GM12872 (cell line): ENCODE measurements at regions not wholly inside any gene's neighbourhood (a gene's known extent, or its start where the extent isn't known, plus 50 kb on each side); places are given as distances from the start of the nearest gene placed in this dataset.

Experiments
- CTCF ChIP-seq: IDR thresholded peaks from 3 replicates; pipeline ENCODE4 v1.5.1; 2011; ENCODE audit warnings: low read depth, mild to moderate bottlenecking, low read length, moderate library complexity; ENCODE audit not compliant: insufficient read depth

- no peak for TF ChIP-seq CTCF
These were observed 295.9 kb downstream of the ADGB start for GRCh38 chr6:146894624-146895023.

GRCh38 chr6:146895101-146895771, 296.5 kb downstream of the ADGB start:
- no peak for TF ChIP-seq CTCF

GRCh38 chr6:146895772-146896061, 296.9 kb downstream of the ADGB start:
- no peak for TF ChIP-seq CTCF

- no peak for TF ChIP-seq CTCF
These were observed 297.5 kb downstream of the ADGB start for GRCh38 chr6:146896062-146896813.

GRCh38 chr6:146896960-146897701, 298.4 kb downstream of the ADGB start:
- no peak for TF ChIP-seq CTCF

GRCh38 chr6:146898069-146898887, 299.5 kb downstream of the ADGB start:
- TF ChIP-seq CTCF, result no peak

- no peak for TF ChIP-seq CTCF
These were observed 300.1 kb downstream of the ADGB start for GRCh38 chr6:146898888-146899227.
